ENCODE measurements at regions not wholly inside any gene's neighbourhood (a gene's known extent, or its start where the extent isn't known, plus 50 kb on each side); places are given as distances from the start of the nearest gene placed in this dataset.

DNA sequence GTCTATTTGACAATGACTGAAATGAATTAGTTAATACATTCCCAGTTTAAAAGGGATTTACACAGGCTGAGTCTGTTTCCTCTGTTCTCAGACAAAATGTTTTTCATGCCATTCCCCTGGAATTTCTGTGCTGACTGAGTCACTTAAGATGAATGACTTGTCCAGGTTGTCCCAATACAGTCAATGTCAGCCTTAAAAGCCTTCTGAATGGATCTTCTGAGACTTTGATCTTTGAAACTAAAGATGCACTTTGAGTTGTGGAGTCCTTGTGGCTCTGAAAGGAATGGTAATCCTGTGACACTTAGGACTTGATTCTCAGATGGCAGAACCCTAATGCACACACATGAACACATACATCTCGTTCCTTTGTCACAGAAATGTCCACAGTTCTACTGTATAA, 622.2 kb upstream of the GRID2 start:
- H3K9me3 ChIP-seq (ENCODE audit: control insufficient read depth, low read depth, low read length) = no peaks in the 10 kb centered on the region
- no peak overlapping the region for H3K9ac ChIP-seq (ENCODE audit: control insufficient read depth, extremely low read depth, insufficient read depth, low read length)
- DNase-seq (ENCODE audit: low read depth, low spot score) (no peak), FAIRE-seq (no peak)
- no peaks in the 10 kb centered on the region for H3K9me1 ChIP-seq (ENCODE audit: control insufficient read depth, extremely low read depth, insufficient read depth, low read length)
- TF ChIP-seq CTCF (optimal IDR thresholded peaks at IDR 0.05 in 1 of 3, IDR thresholded peaks at IDR 0.05 in 1 of 3, conservative IDR thresholded peaks at IDR 0.05 in 1 of 3; ENCODE audit: extremely low read depth in 1 of 3, insufficient read depth in 2 of 3, low read length in 3 of 3) (no peak), EZH2 (IDR thresholded peaks at IDR 0.05; ENCODE audit: low read length) (no peak)
- H3K4me1 ChIP-seq (ENCODE audit: control insufficient read depth, extremely low read depth, insufficient read depth, low read length) = no peaks in the 10 kb centered on the region
- no peaks in the 10 kb centered on the region for H4K20me1 ChIP-seq (ENCODE audit: control insufficient read depth, extremely low read depth, insufficient read depth, low read length)
- H3K27me3 ChIP-seq (ENCODE audit: control insufficient read depth, extremely low read depth, insufficient read depth, low read length) = no peaks in the 10 kb centered on the region
- H2AFZ ChIP-seq (ENCODE audit: control insufficient read depth, low read length) = no peak overlapping the region
- H3K79me2 ChIP-seq (ENCODE audit: control insufficient read depth, insufficient read depth, low read length) = no peaks in the 10 kb centered on the region
- no peak overlapping the region for H3K27ac ChIP-seq (ENCODE audit: control insufficient read depth, insufficient read depth, low read length)
- no peaks in the 10 kb centered on the region for H3K36me3 ChIP-seq (ENCODE audit: control insufficient read depth in 2 of 2, extremely low read depth in 1 of 2, insufficient read depth in 2 of 2, low read length in 2 of 2)
- no peak overlapping the region for H3K4me3 ChIP-seq (ENCODE audit: control insufficient read depth in 2 of 3, extremely low read depth in 1 of 3, insufficient read depth in 2 of 3, low read depth in 1 of 3, low read length in 3 of 3)
- no peak overlapping the region for H3K4me2 ChIP-seq (ENCODE audit: control insufficient read depth, extremely low read depth, insufficient read depth, low read depth, low read length)
- dilution Hi-C loops (cut with MboI; ENCODE audit: extremely low pct_ligation_motif_present, low sequenced_read_pairs) = no loop called here

DNA sequence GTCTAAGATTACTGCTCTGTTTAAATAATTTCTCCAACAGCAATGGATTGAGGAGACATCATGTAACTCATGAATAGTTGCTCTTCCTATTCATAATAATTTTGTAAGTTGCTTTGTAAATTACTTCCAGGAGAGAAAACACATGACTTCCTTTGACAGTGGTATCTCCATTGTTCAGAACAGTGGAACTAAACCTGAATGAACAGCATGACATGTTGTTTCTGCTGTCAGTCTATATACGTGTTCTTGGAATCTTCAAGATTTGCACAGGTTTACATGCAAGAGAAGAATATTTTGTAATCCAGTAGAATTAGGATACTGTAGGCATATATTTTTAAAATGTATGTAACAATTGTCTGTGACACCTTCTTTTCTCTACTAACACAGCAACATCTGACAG, 618.8 kb upstream of the GRID2 start:
- DNase-seq (ENCODE audit: low read depth, low spot score) = no peak
- Histone ChIP-seq H3K4me2 (ENCODE audit: control insufficient read depth, extremely low read depth, insufficient read depth, low read depth, low read length) (no peak overlapping the region), H3K4me3 (ENCODE audit: control insufficient read depth in 2 of 3, extremely low read depth in 1 of 3, insufficient read depth in 2 of 3, low read depth in 1 of 3, low read length in 3 of 3) (no peak overlapping the region), H3K9me1 (ENCODE audit: control insufficient read depth, extremely low read depth, insufficient read depth, low read length) (no peaks in the 10 kb centered on the region), H3K9ac (ENCODE audit: control insufficient read depth, extremely low read depth, insufficient read depth, low read length) (no peak overlapping the region), H3K9me3 (ENCODE audit: control insufficient read depth, low read depth, low read length) (no peaks in the 10 kb centered on the region), H3K27ac (ENCODE audit: control insufficient read depth, insufficient read depth, low read length) (no peak overlapping the region), H4K20me1 (ENCODE audit: control insufficient read depth, extremely low read depth, insufficient read depth, low read length) (no peaks in the 10 kb centered on the region), H3K79me2 (ENCODE audit: control insufficient read depth, insufficient read depth, low read length) (no peaks in the 10 kb centered on the region), H3K4me1 (ENCODE audit: control insufficient read depth, extremely low read depth, insufficient read depth, low read length) (no peaks in the 10 kb centered on the region), H3K36me3 (ENCODE audit: control insufficient read depth in 2 of 2, extremely low read depth in 1 of 2, insufficient read depth in 2 of 2, low read length in 2 of 2) (no peaks in the 10 kb centered on the region), H3K27me3 (ENCODE audit: control insufficient read depth, extremely low read depth, insufficient read depth, low read length) (no peaks in the 10 kb centered on the region), H2AFZ (ENCODE audit: control insufficient read depth, low read length) (no peak overlapping the region)
- no peak for TF ChIP-seq EZH2 (IDR thresholded peaks at IDR 0.05; ENCODE audit: low read length)
- TF ChIP-seq CTCF (optimal IDR thresholded peaks at IDR 0.05 in 1 of 3, IDR thresholded peaks at IDR 0.05 in 1 of 3, conservative IDR thresholded peaks at IDR 0.05 in 1 of 3; ENCODE audit: extremely low read depth in 1 of 3, insufficient read depth in 2 of 3, low read length in 3 of 3) = no peak
- FAIRE-seq = no peak
- dilution Hi-C loops (cut with MboI; ENCODE audit: extremely low pct_ligation_motif_present, low sequenced_read_pairs) = no loop called here
